ENCODE measurements at regions not wholly inside any gene's neighbourhood (a gene's known extent, or its start where the extent isn't known, plus 50 kb on each side); places are given as distances from the start of the nearest gene placed in this dataset.
A peak's percentile ranks its signal among the peaks of the same experiment; 100 is the strongest.

GRCh38 chrX:1111601-1112300, 100.7 kb downstream of the CRLF2 start:
- peak overlapping the region; percentile 82 for H3K4me2 ChIP-seq
- peaks cover 99% of the 10 kb centered on the region for H3K9me3 Mint-ChIP-seq
- H2AFZ ChIP-seq: no peak overlapping the region
- H3K27ac ChIP-seq (ENCODE audit: low read depth): peak overlapping the region; percentile 92
- no peaks in the 10 kb centered on the region for H4K20me1 ChIP-seq (replicated peaks; ENCODE audit: insufficient read depth)
- DNase-seq (ENCODE audit: low spot score): peak; percentile 85
- H3K4me1 ChIP-seq (ENCODE audit: insufficient read depth): peaks cover 37% of the 10 kb centered on the region
- no peaks in the 10 kb centered on the region for H3K79me2 ChIP-seq (replicated peaks; ENCODE audit: insufficient read depth)
- TF ChIP-seq CREB1 (CRISPR knock-in tag; IDR thresholded peaks at IDR 0.05; ENCODE audit: low read depth) (no peak), REST (IDR thresholded peaks at IDR 0.05; ENCODE audit: unreplicated experiment) (no peak), POLR2AphosphoS5 (IDR thresholded peaks at IDR 0.05; ENCODE audit: low read depth) (no peak)
- 0 out of 3 replicates have a peak, but pooled peaks cover 2% of the 10 kb centered on the region for H3K4me1 Mint-ChIP-seq
- peaks cover 57% of the 10 kb centered on the region for H3K36me3 Mint-ChIP-seq (ENCODE audit: low read depth)
- H3K27ac Mint-ChIP-seq: 0 out of 2 replicates have a peak overlapping the region, but pooled peaks have one; percentile 62
- H3K27me3 ChIP-seq (ENCODE audit: insufficient read depth): no peaks in the 10 kb centered on the region
- peak overlapping the region; percentile 28; the same call in 2 of the 3 replicates for H3K4me3 Mint-ChIP-seq
- no peaks in the 10 kb centered on the region for H3K9me2 ChIP-seq (ENCODE audit: insufficient read depth)
- H3K36me3 ChIP-seq (ENCODE audit: insufficient read depth): no peaks in the 10 kb centered on the region
- ATAC-seq: peak; percentile 73
- H3K4me3 ChIP-seq: peak overlapping the region; percentile 40
- H3F3A ChIP-seq (replicated peaks; ENCODE audit: low read depth): peaks cover 44% of the 10 kb centered on the region
- H3K27me3 Mint-ChIP-seq (ENCODE audit: insufficient read depth, low read depth, poor library complexity): peaks cover 7% of the 10 kb centered on the region

- Histone ChIP-seq H3K4me1 (ENCODE audit: insufficient read depth) (peaks cover 48% of the 10 kb centered on the region), H3F3A (replicated peaks; ENCODE audit: low read depth) (peaks cover 44% of the 10 kb centered on the region), H3K9me2 (ENCODE audit: insufficient read depth) (no peaks in the 10 kb centered on the region), H3K27me3 (ENCODE audit: insufficient read depth) (peaks cover 8% of the 10 kb centered on the region), H3K36me3 (ENCODE audit: insufficient read depth) (no peaks in the 10 kb centered on the region), H3K27ac (ENCODE audit: low read depth) (no peak overlapping the region), H2AFZ (no peak overlapping the region), H3K79me2 (replicated peaks; ENCODE audit: insufficient read depth) (no peaks in the 10 kb centered on the region), H3K4me2 (no peak overlapping the region), H4K20me1 (replicated peaks; ENCODE audit: insufficient read depth) (no peaks in the 10 kb centered on the region), H3K4me3 (no peak overlapping the region)
- Mint-ChIP-seq H3K27me3 (ENCODE audit: insufficient read depth, low read depth, poor library complexity) (peaks cover 9% of the 10 kb centered on the region), H3K36me3 (ENCODE audit: low read depth) (peaks cover 58% of the 10 kb centered on the region), H3K4me3 (no peak overlapping the region), H3K4me1 (0 out of 3 replicates have a peak, but pooled peaks cover 2% of the 10 kb centered on the region), H3K27ac (no peak overlapping the region), H3K9me3 (peaks cover 98% of the 10 kb centered on the region)
- no peak for ATAC-seq
- DNase-seq (ENCODE audit: low spot score): no peak
- TF ChIP-seq EZH2phosphoT487 (IDR thresholded peaks at IDR 0.05; ENCODE audit: unreplicated experiment) (no peak), NANOG (IDR thresholded peaks at IDR 0.05; ENCODE audit: borderline replicate concordance) (no peak), EZH2 (IDR thresholded peaks at IDR 0.05; ENCODE audit: low read depth, unreplicated experiment) (no peak), ZNF331 (CRISPR knock-in tag; IDR thresholded peaks at IDR 0.05; ENCODE audit: low read depth) (no peak), ZNF462 (CRISPR knock-in tag; IDR thresholded peaks at IDR 0.05) (no peak)
Measured at GRCh38 chrX:1109580-1110119, 102.8 kb downstream of the CRLF2 start.

All from GM23338 (cell line).